Smooth muscle cell of the brain vasculature (primary cell): ENCODE measurements at regions not wholly inside any gene's neighbourhood (a gene's known extent, or its start where the extent isn't known, plus 50 kb on each side); places are given as distances from the start of the nearest gene placed in this dataset.

Source experiments
- DNase-seq: peaks from one replicate; pipeline ENCODE4 v3.0.0-alpha.2; 2012; ENCODE audit warnings: low read depth, low spot score

GRCh38 chr4:145248971-145249370 lies 68.6 kb upstream of the OTUD4 start:
- DNase-seq, result no peak

GRCh38 chr4:145248502-145248901 lies 68.1 kb upstream of the OTUD4 start:
- no peak for DNase-seq

GRCh38 chr4:145234091-145234706 lies 53.8 kb upstream of the OTUD4 start:
- peak; percentile 4 for DNase-seq

- peak; percentile 12 for DNase-seq
These were observed 51.7 kb upstream of the OTUD4 start for GRCh38 chr4:145231906-145232700.

GRCh38 chr4:145230726-145231125 lies 50.3 kb upstream of the OTUD4 start:
- DNase-seq, result no peak
